HL-60 (cell line): ENCODE measurements at regions not wholly inside any gene's neighbourhood (a gene's known extent, or its start where the extent isn't known, plus 50 kb on each side); places are given as distances from the start of the nearest gene placed in this dataset.
A peak's percentile ranks its signal among the peaks of the same experiment; 100 is the strongest.

ENCODE experiments used
- DNase-seq, 2 experiments: peaks; one replicate each; pipeline ENCODE4 v3.0.0-alpha.2; 2010 to 2020; ENCODE audit warnings: low read depth in 1 of 2, low spot score in 1 of 2
- H3K27ac ChIP-seq: fragments of 250-450 bp; sonication (Bioruptor Pico); replicated peaks from 2 replicates; pipeline ENCODE4 v1.5.1; 2020; ENCODE audit warnings: mild to moderate bottlenecking, moderate library complexity
- H3K27me3 ChIP-seq: fragments of 250-450 bp; sonication (Bioruptor Pico); 2 replicates; pipeline ENCODE4 v1.5.1; 2021; ENCODE audit warnings: mild to moderate bottlenecking, moderate library complexity; ENCODE audit not compliant: insufficient read depth, poor library complexity, severe bottlenecking
- H3K4me3 ChIP-seq: replicated peaks from 2 replicates; pipeline ENCODE4 v1.5.1; 2011; ENCODE audit warnings: mild to moderate bottlenecking, control low read depth, low read length; ENCODE audit not compliant: insufficient read depth
- GABPA ChIP-seq: IDR thresholded peaks from 2 replicates; pipeline ENCODE4 v1.6.1; 2012; ENCODE audit warnings: low read depth
- POLR2AphosphoS5 ChIP-seq: IDR thresholded peaks from 2 replicates; pipeline ENCODE4 v1.6.1; 2012; ENCODE audit warnings: low read depth
- SPI1 ChIP-seq: IDR thresholded peaks from 2 replicates; pipeline ENCODE4 v1.6.1; 2012; ENCODE audit warnings: low read depth, mild to moderate bottlenecking, borderline replicate concordance
- TF ChIP-seq, protein P1 (sequence below): IDR thresholded peaks from one replicate; pipeline ENCODE4 v1.5.1; 2011; ENCODE audit warnings: low read length, control low read depth, inconsistent platforms; ENCODE audit not compliant: insufficient read depth
- TF ChIP-seq, protein P2 (sequence below): IDR thresholded peaks from 2 replicates; pipeline ENCODE4 v1.6.1; 2012; ENCODE audit warnings: low read depth; ENCODE audit not compliant: insufficient replicate concordance

DNA sequence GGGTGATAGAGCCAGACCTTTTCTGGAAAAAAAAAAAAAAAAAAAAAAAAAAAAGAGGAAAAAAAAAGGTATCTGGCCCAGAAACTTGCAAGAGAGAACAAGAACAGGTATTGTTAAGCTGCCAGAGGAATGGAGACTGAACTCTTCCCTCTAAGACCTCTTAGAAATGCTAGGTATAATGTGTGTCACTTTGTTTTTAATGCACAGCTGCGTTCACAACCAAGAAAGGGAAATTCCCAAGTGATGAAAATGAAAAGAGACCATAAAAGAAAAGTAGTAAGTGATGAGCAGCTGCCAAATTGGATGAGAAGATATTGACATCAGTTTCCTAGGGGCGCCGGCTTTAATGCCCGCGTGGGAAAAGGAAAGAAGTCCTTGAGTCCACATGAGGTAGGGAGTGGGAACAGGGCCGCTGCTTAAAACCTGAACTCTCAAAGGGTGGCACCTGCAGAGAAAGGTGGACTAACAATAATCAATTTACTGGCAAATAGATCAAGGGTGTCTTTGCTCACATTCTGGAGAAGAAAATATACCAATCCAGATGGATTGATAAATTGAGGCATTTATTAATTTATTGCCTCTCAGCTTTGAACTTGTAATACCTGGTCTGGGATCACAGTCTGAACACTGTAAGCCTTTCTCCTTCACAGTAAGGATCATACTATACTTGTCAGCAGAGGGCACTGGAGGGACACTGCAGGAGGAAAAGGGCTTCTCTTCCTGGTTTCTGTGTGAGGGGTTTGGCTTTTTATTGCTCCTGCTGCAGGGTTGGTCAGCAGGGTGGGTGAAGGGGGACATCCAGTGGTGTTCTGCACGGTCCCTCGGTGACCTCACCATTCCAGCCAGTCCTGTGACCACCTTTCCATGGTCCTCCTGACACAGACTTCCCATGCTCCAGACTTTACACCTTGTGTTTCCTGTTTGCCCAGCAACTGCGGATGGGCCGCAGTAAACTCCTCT, 131.6 kb downstream of the AQP9 start:
- Histone ChIP-seq H3K27me3 (no peaks in the 10 kb centered on the region), H3K4me3 (no peak overlapping the region), H3K27ac (no peak overlapping the region)
- DNase-seq: peak; percentile 28 to 64
- TF ChIP-seq GABPA: no peak
- TF ChIP-seq SPI1: no peak
- TF ChIP-seq POLR2AphosphoS5: no peak
- TF ChIP-seq, protein P1, sequence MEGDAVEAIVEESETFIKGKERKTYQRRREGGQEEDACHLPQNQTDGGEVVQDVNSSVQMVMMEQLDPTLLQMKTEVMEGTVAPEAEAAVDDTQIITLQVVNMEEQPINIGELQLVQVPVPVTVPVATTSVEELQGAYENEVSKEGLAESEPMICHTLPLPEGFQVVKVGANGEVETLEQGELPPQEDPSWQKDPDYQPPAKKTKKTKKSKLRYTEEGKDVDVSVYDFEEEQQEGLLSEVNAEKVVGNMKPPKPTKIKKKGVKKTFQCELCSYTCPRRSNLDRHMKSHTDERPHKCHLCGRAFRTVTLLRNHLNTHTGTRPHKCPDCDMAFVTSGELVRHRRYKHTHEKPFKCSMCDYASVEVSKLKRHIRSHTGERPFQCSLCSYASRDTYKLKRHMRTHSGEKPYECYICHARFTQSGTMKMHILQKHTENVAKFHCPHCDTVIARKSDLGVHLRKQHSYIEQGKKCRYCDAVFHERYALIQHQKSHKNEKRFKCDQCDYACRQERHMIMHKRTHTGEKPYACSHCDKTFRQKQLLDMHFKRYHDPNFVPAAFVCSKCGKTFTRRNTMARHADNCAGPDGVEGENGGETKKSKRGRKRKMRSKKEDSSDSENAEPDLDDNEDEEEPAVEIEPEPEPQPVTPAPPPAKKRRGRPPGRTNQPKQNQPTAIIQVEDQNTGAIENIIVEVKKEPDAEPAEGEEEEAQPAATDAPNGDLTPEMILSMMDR: peak; percentile 76
- TF ChIP-seq, protein P2, sequence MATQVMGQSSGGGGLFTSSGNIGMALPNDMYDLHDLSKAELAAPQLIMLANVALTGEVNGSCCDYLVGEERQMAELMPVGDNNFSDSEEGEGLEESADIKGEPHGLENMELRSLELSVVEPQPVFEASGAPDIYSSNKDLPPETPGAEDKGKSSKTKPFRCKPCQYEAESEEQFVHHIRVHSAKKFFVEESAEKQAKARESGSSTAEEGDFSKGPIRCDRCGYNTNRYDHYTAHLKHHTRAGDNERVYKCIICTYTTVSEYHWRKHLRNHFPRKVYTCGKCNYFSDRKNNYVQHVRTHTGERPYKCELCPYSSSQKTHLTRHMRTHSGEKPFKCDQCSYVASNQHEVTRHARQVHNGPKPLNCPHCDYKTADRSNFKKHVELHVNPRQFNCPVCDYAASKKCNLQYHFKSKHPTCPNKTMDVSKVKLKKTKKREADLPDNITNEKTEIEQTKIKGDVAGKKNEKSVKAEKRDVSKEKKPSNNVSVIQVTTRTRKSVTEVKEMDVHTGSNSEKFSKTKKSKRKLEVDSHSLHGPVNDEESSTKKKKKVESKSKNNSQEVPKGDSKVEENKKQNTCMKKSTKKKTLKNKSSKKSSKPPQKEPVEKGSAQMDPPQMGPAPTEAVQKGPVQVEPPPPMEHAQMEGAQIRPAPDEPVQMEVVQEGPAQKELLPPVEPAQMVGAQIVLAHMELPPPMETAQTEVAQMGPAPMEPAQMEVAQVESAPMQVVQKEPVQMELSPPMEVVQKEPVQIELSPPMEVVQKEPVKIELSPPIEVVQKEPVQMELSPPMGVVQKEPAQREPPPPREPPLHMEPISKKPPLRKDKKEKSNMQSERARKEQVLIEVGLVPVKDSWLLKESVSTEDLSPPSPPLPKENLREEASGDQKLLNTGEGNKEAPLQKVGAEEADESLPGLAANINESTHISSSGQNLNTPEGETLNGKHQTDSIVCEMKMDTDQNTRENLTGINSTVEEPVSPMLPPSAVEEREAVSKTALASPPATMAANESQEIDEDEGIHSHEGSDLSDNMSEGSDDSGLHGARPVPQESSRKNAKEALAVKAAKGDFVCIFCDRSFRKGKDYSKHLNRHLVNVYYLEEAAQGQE: no peak

DNA sequence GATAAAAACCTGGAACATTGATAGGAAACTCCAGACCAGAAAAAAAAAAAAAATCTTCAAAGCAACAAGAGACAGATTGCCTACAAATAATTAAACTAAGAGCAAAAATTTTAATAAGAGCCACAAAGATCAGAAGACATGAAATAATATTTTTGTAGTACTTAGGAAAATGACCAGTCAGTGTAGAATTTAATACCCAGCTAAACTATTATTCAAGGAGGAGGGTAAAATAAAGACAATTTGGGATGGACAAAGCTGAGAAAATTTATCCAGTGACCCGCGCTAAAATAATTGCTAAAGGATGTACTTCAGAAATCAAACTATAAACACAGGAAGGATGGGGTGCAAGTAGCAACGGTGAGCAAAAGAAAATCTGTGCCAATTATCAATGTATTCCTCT, 133.2 kb downstream of the AQP9 start:
- no peaks in the 10 kb centered on the region for H3K27me3 ChIP-seq
- TF ChIP-seq, protein P2: no peak
- no peak for TF ChIP-seq SPI1
- TF ChIP-seq GABPA: no peak
- no peak for TF ChIP-seq POLR2AphosphoS5
- TF ChIP-seq, protein P1: no peak
- no peak overlapping the region for H3K27ac ChIP-seq
- no peak overlapping the region for H3K4me3 ChIP-seq
- DNase-seq: no peak

DNA sequence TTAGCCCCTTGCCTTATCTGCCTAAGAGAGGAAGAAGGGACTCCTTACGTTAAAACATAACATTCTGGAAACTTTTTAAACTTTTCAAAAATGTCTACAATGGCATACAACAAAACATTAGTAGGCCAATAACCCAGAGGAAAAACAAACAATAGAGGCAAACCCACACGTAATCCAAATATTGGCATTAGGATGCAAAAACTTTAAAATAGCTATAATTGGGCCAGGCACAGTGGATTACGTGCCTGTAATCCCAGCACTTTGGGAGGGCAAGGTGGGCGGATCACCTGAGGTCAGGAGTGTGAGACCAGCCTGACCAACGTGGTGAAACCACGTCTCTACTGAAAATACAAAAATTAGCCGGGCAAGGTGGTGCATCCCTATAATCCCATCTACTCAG, 134.9 kb downstream of the AQP9 start:
- Histone ChIP-seq H3K4me3 (no peak overlapping the region), H3K27me3 (no peaks in the 10 kb centered on the region), H3K27ac (no peak overlapping the region)
- no peak for DNase-seq
- TF ChIP-seq POLR2AphosphoS5: no peak
- no peak for TF ChIP-seq SPI1
- no peak for TF ChIP-seq GABPA
- TF ChIP-seq, protein P1: no peak
- TF ChIP-seq, protein P2: no peak
